Left hindlimb (tissue), 1 donor: ENCODE measurements at regions not wholly inside any gene's neighbourhood (a gene's known extent, or its start where the extent isn't known, plus 50 kb on each side); places are given as distances from the start of the nearest gene placed in this dataset.
"Not testable (repeated sequence)": the region's sequence is repeated elsewhere in the genome, so short reads cannot be mapped to it uniquely, and the experiment has no call there.

Source experiments
- DNase-seq: peaks from one replicate; pipeline ENCODE4 v3.0.0-alpha.2; 2018

DNA sequence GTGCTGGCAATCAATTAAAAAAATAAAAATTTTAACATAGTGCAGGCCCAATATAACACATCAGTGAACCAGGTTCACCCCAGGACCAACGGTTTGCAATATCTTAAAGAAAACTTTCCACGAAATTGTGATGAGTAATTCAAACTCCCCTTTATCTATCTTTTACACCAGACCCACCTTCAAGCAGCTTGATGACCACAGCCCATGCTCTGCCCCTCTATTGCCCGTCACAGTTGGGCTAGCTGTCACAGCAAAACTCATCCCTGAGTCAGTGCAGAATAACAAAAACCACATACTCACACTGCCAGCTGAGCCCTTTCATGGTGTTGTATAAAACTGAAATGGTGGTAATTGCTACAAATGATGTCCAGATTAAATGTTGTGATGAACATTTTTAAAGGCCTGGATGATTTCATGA is 112.5 kb upstream of the CREB1 start:
- DNase-seq, result no peak

DNA sequence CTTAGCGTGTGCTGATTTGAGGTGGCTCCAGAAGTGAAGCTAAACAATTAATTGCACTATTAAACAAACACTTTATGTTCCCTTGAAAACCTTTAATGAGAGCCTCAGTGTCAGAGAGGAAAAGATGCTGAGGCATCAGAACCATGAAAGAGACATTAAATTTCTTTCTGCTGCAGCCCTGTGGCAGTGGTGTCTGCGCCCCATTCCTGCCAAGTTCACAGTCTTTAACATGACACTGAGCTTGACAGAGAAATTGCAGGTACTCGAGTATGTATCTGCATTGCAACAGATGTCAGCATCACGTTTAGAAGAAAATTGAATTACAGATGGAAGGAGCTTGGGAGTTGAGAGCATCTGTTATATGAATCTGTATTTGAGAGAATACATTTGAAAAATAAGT is 111.3 kb upstream of the CREB1 start:
- no peak for DNase-seq

DNA sequence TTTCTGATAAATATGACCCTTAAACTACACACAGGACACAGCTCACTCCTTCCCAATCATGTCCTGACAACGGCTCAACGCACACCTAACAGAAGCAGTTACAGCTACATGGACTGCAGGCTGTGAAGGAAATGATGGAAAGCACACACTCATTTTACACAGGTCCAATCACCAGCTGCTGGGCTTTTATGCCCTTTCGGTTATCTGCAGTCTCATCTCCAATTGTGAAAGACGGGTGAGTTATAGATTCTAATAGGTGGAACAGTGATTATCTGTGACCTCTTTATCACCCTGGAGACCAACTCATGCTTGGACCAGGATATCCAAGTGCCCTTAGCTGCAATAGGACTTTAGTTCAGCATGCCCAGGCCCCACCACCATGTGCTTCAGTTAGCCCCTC is 110.4 kb upstream of the CREB1 start:
- DNase-seq, result no peak

DNA sequence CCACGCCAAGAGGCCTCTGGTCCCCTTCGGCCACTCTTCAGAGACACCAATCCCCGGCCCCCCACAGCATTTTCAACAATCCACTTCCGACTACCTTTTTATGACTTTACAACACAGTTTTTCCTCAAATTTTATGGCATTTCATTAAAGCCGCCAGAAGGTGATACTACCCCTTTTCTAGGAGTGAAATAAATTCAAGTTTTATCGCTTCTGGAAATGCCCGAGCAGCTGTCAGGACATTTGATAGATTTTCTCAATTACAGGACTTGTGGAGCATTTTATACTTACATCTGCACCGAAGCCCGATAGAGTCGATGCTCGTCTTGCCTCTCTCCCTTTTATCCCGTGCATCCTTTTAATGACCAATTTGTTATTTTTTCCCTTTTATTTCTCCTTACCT is 108.1 kb upstream of the CREB1 start:
- no peak for DNase-seq

DNA sequence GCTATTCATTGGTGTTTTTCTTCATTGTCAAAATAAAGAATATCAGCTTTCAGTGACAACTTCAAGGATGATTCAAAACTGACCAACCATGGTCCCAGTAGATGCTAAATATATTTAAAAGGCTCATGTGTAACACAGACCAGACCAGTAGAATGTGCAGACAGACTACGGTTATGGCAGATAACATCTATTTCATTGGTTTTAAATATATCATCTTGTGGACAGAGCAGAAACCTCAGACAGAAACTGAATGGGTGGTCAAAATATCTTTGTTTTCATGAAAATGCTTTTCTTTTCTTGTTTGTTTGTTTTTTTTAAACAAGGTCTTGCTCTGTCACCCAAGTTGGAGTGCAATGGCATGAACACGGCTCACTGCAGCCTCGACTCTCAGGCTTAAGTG is 107.4 kb upstream of the CREB1 start:
- DNase-seq, result no peak

DNA sequence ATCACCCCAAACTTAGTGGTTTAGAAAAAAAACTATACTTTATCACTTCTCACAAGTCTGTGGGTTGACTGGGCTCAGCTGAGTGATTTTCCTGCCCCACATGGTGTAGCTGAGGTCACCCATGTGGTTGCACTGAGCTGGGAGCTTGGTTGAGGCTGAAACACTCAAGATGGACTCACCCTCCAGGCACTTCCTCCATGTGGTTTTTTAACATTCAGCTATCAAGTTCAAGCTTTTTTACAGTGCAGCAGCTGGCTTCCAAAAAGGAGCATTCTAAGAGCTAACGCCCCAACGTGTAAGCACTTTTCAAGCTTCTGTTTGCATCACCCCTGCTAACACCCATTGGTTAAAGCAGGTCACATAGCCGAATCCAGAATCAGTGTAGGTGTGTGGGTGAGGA is 105.9 kb upstream of the CREB1 start:
- no peak for DNase-seq

DNA sequence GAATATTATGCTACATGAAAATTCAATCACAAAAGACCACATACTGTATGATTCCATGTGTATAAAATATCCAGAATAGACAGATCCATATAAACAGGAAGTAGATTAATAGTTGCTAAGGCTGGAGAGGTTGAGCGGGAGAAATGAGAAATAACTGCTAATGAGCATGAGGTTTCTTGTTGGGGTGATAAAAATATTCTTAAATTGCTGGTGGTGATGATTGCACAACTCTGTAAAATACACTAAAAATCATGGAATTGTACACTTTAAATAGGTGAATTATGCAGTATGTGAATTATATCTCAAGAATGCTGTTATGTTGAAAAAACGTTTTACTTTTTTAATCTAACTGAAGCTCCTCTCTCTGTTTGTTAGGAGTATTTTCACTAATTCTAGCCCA is 101.8 kb upstream of the CREB1 start:
- DNase-seq, result no peak

DNA sequence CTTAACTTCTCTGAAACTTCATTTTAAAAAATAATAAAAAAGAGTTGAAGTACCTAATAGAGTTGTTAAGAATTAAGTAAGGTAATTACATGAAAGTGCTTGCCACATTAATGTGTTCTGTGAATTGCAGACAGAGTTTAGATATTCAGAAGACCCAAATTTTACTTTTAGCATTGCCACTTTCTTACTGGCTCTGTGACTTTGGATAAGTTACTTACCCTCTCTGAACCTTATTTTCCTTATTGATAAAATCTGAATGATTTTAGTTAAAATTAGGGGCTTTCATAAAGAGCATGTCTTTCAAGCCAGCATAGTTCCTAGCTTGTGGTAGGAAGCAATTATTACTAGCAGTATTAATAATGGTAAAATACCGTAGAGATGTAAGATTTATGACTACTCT is 101.2 kb upstream of the CREB1 start:
- DNase-seq, result no peak

DNA sequence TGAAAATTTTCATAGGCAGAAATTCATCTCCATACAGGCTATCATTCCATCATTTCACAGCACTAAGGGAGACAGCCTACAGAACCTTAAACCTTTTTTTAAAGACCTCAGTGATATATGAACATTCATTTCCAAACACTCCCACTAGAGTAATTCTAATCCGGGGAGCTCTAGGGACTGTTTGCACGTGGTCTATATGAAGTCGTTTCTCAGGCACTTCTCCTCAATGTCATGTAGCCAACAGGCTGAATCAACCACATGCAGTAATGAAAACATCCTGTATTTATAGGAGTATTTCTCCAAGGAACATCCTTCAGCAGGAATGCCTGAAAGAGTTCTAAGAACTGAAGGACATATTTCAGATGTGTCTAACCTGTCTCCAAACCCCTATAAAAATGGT is 97.3 kb upstream of the CREB1 start:
- DNase-seq, result no peak

DNA sequence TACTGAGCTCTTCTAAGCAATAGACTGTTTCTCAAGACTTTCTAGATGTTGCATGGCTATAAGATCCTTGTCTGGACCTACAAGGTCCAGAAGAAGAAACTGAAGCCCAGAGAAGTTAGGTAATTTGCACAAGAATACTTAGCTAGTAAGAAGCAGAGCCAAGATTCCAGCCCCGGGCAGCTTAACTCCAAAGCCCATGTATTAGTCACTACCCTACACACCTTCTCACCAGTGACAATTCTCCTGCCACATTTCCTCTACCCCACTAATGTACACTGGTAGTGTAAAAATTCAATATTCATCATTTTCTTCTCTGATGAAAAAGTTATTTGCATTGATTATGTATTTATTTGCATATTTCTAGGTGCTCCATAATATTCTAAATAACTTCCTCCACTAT is 95.5 kb upstream of the CREB1 start:
- DNase-seq, result no peak

DNA sequence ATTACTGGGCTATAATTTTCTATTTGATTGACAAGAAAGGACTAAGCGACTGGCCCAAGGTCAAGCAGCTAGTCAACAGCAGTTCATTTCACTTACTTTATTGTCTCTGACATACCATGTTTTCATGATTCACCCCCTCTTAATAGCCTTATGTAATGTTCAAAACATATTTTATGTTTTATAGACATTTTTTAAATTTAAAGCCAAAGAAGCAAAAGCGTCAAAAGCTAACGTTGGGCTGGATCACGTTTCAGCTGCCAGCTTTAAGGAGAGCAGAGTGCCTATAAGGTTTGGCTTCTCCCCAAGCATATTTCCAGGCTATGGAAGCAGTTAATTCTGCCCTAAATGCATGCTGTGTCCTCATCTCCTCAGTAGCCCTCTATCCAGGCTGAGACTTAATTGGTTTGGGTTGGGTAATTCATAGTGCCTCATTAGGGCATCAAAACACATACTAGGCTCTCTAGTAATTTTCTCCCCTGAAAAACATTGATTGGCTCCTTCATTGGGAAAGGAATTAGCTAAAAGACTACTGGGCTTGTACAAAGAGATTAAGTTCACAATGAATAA is 94.8 kb upstream of the CREB1 start:
- DNase-seq, result no peak

DNA sequence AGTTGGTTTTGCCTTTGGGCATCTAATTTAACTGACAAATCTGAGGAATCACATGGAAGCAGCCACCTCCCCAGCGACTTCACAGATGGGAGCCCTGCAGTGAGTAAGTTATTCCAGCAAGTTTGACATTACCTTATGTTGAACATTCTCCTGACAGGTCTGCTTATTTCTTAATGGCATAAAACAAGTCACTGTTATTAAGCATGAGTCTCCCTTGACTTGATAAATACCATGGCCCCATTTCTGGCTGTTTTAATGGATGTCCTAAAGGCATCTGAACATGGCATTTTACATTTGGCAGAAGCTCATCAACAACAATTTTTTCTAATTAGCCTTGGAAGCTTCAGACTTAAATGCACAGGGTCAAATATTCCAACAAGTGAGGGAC is 92.6 kb upstream of the CREB1 start:
- DNase-seq, result no peak

DNA sequence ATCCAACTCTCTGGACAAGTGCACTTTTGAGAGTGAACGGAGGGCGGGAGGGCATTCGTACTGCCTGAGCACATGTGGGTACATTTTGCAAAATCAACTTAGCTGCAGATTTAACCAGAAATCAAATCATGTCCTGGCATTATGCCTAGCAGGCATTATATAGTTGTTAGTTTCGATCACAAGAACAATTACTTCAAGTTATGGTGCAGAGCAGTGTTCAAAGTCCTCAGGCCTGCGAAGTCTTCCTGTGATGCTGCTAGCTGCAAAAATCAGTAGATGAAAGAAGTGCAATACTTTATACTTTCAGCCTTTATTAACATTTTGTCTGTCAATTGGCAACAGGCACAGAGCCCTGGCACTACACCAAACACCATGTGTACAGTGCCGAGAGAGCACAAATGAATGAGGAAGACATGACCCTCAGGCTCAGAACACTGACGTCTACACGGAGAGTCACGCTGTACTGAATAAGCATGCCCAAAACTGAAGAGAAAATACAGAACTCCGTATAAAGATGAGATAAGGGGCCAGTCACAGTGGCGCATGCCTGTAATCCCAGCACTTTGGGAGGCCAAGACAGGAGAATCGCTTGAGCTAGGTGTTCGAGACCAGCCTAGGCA is 92.1 kb upstream of the CREB1 start:
- DNase-seq, result no peak

DNA sequence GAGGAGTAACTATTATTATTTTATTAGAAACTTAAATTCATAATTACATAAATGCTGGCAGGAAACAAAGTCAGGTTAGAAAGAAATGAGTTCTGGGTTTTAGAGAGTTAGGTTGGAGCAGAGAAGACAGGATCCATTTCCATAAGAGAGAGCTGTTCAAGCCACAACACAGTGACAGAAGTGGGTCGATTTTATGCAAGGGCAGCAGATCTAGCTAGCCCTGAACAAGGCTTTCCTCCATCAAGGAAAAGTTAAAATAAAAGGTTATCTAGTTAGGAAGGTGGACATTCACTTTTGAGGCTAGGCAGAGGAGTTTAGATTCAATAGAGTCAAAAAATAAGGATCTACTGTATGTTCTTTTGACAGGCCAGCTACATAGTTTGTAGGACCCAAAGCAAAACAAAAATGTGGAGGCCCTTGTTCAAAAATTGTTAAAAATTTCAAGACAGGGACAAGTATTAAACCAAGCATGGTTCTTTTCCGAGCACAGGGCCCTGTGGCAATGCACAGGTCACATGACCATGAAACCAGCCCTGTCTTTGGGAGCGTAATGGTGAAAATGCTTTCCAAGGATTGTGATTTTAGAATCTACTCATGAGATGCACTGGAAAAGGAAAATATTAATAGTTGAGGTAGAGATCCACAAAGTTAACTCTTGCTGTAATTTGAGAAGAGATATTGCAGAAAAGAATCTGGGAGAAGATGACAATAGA is 91.2 kb upstream of the CREB1 start:
- DNase-seq, result no peak

DNA sequence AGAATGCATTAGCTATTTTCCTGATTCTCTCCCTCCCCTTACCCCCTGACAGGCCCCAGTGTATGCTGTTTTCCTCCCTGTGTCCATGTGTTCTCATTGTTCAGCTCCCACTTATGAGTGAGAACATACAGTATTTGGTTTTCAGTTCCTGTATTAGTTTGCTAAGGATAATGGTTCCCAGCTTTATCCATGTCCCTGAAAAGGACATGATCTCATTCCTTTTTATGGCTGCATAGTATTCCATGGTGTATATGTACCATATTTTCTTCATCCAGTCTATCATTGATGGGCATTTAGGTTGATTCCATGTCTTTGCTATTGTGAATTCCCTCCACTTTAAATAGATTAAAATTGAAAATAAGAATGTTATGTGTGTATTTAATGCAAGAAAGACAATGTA is 89.9 kb upstream of the CREB1 start:
- not testable (repeated sequence) for DNase-seq

DNA sequence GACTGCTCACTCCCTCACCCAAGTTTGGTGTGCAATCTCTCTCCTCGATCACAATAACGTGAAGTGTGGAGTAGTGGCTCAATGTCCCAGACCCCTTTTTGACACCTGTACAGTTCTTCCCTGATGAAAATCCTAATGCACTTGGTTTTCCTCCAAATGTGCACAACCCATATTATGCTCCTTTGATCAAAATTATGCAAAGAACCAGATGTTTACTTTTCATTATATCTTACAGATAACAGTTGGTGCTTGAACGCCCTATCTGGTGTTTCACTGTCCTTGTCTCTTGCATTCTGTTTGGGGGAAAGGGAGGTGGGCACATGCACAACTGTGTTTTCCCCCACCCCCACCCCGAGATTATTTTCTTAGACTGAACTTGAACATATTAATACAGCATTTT is 85.0 kb upstream of the CREB1 start:
- DNase-seq, result no peak

DNA sequence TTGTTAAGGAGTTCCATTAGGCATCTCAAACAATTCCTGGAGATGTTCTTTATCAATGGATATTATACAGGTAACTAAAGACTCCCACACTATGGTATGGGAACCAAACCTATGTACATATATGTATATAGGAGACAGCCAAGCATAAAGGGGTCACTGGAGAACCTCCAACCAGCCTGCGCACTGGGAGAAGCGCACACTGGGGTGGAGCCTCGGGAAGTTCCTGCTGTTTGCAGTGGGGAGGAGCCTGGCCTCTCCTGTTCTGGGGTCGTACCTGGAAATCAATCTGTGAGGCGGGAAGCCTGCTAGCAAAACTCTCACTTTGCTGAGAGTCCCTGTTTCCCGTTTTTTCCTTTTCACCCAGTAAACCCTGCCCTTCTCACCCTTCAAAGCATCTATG is 83.1 kb upstream of the CREB1 start:
- no peak for DNase-seq

DNA sequence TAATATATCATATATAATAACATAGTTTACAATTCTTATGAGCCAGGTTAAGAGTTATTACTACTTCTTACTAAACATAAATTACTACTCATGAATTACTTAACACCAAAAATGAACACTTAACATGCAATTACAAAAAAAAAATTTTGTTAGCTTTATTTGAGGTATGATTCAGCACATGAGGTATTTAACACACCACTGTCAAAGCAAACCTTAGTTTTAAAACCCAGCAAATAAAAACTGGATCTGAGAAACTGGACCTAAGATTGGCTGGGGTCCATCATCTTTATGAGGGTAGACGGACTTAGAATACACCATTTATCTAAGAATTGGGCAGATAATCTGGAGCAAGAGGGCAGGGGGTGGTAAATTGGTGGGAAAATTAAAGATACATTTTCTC is 81.8 kb upstream of the CREB1 start:
- no peak for DNase-seq

DNA sequence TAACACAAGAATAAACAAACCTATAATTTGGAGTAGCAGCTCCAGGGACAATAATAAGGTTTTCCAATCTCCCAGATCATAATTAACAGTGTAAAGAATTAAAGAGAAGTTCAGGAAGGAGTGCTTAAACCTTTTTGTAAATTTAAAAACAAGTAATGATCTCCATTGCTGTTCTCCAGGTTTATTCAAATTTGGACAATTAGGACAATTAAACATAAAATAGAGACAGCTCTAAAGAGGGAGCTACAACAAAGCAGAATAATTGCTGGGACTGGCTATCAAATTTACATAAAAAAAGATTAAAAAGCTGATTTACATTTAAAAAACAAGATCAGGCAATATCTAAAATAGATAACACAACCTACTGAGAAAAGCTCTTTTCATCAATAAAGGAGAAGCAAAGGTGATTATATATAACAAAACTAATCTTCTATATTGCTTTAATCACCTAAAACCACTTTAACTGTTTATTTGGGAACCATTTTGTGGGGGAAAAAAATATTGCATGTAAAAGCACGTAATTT is 80.1 kb upstream of the CREB1 start:
- DNase-seq, result no peak

DNA sequence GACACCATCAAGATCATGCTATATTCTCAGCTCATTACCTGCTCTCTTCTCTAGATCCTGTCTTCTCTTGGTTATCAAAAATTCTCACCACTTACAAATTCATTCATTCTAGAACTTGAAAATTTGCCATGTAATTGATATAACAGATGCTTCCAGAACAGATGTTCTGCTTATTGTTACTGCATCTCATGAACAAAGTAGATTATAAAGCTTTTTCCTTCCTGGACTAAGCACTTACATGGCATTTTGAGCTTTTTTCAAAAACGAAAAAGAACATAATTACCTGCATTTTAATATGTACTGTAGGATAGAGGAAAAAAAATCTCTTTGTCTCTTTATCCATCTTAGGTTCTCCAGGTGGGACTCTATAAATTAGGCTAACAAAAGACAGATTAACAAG is 79.6 kb upstream of the CREB1 start:
- no peak for DNase-seq

DNA sequence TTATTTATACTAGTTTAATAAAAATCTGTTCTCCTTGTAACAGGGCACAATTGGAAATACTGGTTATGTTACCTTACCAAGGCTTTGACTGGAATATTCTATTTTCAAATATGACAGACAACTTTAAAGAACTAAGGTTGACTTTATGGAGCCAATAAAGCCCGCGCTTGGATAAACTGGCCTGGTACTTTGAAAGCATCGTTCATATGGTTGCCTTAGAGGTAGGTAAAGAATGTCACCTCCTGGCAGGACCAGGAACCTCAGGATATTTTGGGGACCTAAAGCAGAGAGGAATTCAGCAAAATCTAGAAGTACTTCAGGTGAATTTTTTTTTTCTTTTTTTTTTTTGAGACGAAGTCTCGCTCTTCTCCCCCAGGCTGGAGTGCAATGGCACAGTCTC is 71.2 kb upstream of the CREB1 start:
- DNase-seq, result no peak

DNA sequence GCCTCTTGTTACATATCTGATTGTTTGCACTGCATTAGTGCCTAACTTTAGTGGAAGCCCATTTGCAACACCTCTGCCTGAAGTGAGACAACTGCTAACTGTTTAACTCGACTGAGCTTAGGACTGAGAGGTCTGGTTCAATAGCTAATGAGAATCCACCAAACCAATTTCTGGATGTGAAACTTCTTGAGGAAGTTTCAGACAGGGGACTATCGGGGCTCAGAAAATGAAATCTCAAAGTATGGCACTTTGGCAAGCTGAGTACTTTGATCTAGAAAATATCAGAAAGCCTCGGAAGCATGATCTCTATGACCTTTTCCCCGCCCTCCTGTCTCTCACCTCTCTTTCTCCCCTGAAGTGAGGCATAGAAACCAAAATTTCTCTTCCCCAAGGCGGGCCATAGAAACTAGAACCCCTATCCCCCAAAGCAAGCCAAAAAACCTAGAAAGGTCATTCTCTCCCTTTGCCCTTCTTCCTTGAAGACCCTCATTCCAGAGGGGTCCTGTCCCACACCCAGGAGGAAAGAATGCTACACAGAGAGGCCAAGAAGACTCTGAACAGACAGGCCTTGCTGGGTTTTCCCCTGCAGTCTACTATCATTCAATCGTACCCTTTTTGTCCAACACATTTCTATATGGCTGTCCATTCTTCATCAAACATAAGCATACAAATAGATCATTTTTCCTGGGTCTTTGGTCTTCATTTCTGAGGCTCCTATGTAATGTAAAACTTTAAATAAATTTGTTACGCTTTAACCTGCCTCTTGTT is 69.6 kb upstream of the CREB1 start:
- no peak for DNase-seq

DNA sequence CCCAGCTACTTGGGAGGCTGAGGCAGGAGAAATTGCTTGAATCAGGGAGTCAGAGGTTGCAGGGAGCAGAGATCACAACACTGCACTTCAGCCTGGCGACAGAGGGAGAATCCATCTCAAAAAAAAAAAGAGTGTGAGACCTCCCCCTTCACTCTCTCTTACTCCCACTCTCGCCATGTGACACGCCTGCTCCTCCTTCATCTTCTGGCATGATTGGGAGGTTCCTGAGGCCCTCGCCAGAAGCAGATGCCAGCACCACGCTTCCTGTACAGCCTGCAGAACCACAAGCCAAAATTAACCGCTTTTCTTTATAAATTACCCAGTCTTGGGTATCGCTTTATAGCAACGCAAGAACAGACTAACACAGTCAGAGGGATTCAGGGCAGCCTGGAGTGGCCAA is 66.3 kb upstream of the CREB1 start:
- DNase-seq, result no peak

DNA sequence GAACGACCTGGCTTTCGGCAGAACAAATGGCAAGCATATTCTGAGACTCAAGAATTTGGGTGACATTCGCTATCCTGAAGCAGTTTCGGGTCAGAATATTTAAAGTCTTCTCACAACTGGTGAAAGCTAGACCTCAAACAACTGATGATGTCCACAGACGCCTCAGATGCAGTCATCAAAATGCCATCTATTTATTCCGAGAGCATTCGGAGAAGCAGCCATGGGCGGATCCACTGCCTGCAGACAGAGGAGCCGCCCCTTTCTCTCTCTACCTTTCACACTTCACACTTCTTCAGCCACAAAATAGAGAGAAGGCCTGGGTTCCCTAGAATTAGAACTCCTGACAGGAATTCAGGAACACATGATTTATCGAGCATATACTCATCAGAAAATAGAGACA is 65.8 kb upstream of the CREB1 start:
- DNase-seq, result no peak
